ENCODE measurements at regions not wholly inside any gene's neighbourhood (a gene's known extent, or its start where the extent isn't known, plus 50 kb on each side); places are given as distances from the start of the nearest gene placed in this dataset.
A peak's percentile ranks its signal among the peaks of the same experiment; 100 is the strongest.

- no peaks in the 10 kb centered on the region for H3K9me3 ChIP-seq (ENCODE audit: low read length)
- ATAC-seq (no peak), DNase-seq (no peak)
- H3K36me3 ChIP-seq (ENCODE audit: low read depth, low read length): no peaks in the 10 kb centered on the region
- H3K27me3 ChIP-seq (ENCODE audit: low read length): no peaks in the 10 kb centered on the region
- H4K20me1 ChIP-seq (ENCODE audit: low read length): no peaks in the 10 kb centered on the region
- no TSS peak for BruUV-seq (replicated peaks)
- CTCF ChIA-PET: no interaction called here
- TF ChIP-seq EZH2phosphoT487 (IDR thresholded peaks at IDR 0.05; ENCODE audit: borderline replicate concordance, low read length) (no peak), EZH2 (IDR thresholded peaks at IDR 0.05; ENCODE audit: low read length, unreplicated experiment) (no peak), CTCF (conservative IDR thresholded peaks at IDR 0.05; ENCODE audit: low read depth, low read length) (no peak)
- intact Hi-C loops (cut with micrococcal nuclease): no loop called here
- no peak overlapping the region for H3K27ac ChIP-seq (ENCODE audit: low read length)
- no peaks in the 10 kb centered on the region for H3K9me2 ChIP-seq (replicated peaks; ENCODE audit: low read length)
- no peak overlapping the region for H3K9ac ChIP-seq (ENCODE audit: low read length)
- no peak overlapping the region for H3K4me2 ChIP-seq (ENCODE audit: low read length)
- POLR2A ChIA-PET (ENCODE audit: unreplicated experiment): no interaction called here
- H3F3A ChIP-seq (ENCODE audit: low read length, unreplicated experiment): no peaks in the 10 kb centered on the region
- H2AFZ ChIP-seq (ENCODE audit: low read length): no peak overlapping the region
- no peaks in the 10 kb centered on the region for H3K79me2 ChIP-seq (ENCODE audit: low read length)
- no peak overlapping the region for H3K4me3 ChIP-seq (ENCODE audit: low read length)
- H3K4me1 ChIP-seq (ENCODE audit: insufficient read depth, low read length): peaks cover 4% of the 10 kb centered on the region; the same call in 1 of the 2 replicates
Measured at GRCh38 chr11:28964811-28965210, 856.6 kb downstream of the METTL15 start.

DNA sequence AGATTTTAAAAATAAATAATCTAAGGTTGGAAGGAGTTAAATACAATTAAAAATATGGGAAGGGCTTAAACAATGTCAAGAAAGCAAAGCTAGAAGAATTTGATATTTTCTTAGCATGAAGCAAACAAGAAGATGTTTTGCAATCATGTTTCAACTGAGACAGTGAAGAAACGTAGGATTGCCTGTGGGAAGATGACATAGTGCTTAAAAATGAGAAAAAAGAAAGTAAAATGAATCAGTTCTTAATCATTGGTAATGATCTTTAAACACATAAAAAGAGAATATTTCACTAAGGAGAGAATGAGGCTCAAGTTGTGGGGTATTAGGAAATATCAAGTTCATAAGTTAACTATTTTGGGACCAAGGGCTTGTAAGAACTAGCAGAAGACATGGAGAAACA, 855.0 kb downstream of the METTL15 start:
- H3K4me2 ChIP-seq (ENCODE audit: low read length): peak overlapping the region; percentile 6; the same call in 1 of the 2 replicates
- H4K20me1 ChIP-seq (ENCODE audit: low read length): no peaks in the 10 kb centered on the region
- no peak overlapping the region for H3K9ac ChIP-seq (ENCODE audit: low read length)

More for the DNA sequence above, 855.0 kb downstream of the METTL15 start:
- ATAC-seq: no peak
- Histone ChIP-seq H3K9me2 (replicated peaks; ENCODE audit: low read length) (no peaks in the 10 kb centered on the region), H3K36me3 (ENCODE audit: low read depth, low read length) (no peaks in the 10 kb centered on the region), H3K27me3 (ENCODE audit: low read length) (no peaks in the 10 kb centered on the region), H3K4me1 (ENCODE audit: insufficient read depth, low read length) (peaks cover 4% of the 10 kb centered on the region; the same call in 1 of the 2 replicates), H3K4me3 (ENCODE audit: low read length) (no peak overlapping the region), H2AFZ (ENCODE audit: low read length) (no peak overlapping the region), H3K9me3 (ENCODE audit: low read length) (no peaks in the 10 kb centered on the region), H3K79me2 (ENCODE audit: low read length) (no peaks in the 10 kb centered on the region), H3K27ac (ENCODE audit: low read length) (no peak overlapping the region), H3F3A (ENCODE audit: low read length, unreplicated experiment) (no peaks in the 10 kb centered on the region)
- TF ChIP-seq EZH2 (IDR thresholded peaks at IDR 0.05; ENCODE audit: low read length, unreplicated experiment): no peak
- TF ChIP-seq CTCF (conservative IDR thresholded peaks at IDR 0.05; ENCODE audit: low read depth, low read length): no peak
- TF ChIP-seq EZH2phosphoT487 (IDR thresholded peaks at IDR 0.05; ENCODE audit: borderline replicate concordance, low read length): no peak
- intact Hi-C loops (cut with micrococcal nuclease): no loop called here
- BruUV-seq (replicated peaks): no TSS peak
- ChIA-PET POLR2A (ENCODE audit: unreplicated experiment) (interaction anchor here (0.5 kb wide), 1 partner anchor 480 kb away, joined by 3 read pairs; no protein-coding TSS in a partner anchor), CTCF (no interaction called here)
- DNase-seq: peak; percentile 37
